Choroid plexus epithelial cell (primary cell): ENCODE measurements at regions not wholly inside any gene's neighbourhood (a gene's known extent, or its start where the extent isn't known, plus 50 kb on each side); places are given as distances from the start of the nearest gene placed in this dataset.
A peak's percentile ranks its signal among the peaks of the same experiment; 100 is the strongest.

ENCODE experiments used
- DNase-seq: peaks from one replicate; pipeline ENCODE4 v3.0.0-alpha.2; 2010; ENCODE audit warnings: low read depth
- H3K4me3 ChIP-seq: 2 replicates; pipeline ENCODE4 v1.5.1; 2011; ENCODE audit warnings: low read depth, mild to moderate bottlenecking, control low read depth, low read length, moderate library complexity
- TF ChIP-seq, protein P1 (sequence below): conservative IDR thresholded peaks from 2 replicates; pipeline ENCODE4 v1.5.1; 2011; ENCODE audit warnings: low read depth, mild to moderate bottlenecking, control low read depth, inconsistent platforms, low read length, moderate library complexity

DNA sequence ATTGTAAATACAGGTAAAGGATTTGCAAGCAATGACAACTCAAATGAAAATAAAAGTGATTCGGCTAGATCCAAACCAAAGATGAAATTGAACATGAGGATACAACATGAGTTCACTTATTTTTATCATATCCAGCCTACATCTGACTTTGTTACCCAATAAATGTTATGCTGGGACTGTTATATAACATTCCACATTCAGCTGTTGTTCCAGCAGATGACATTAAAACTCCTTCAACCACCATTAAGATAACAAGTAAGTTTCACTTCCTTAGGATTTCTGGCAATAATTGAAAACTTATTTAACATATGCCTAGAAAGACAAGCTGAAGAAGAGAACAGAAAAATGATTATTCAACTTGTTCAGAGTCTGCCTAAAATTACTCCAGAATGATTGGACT lies 729.4 kb downstream of the CDH11 start:
- TF ChIP-seq, protein P1, sequence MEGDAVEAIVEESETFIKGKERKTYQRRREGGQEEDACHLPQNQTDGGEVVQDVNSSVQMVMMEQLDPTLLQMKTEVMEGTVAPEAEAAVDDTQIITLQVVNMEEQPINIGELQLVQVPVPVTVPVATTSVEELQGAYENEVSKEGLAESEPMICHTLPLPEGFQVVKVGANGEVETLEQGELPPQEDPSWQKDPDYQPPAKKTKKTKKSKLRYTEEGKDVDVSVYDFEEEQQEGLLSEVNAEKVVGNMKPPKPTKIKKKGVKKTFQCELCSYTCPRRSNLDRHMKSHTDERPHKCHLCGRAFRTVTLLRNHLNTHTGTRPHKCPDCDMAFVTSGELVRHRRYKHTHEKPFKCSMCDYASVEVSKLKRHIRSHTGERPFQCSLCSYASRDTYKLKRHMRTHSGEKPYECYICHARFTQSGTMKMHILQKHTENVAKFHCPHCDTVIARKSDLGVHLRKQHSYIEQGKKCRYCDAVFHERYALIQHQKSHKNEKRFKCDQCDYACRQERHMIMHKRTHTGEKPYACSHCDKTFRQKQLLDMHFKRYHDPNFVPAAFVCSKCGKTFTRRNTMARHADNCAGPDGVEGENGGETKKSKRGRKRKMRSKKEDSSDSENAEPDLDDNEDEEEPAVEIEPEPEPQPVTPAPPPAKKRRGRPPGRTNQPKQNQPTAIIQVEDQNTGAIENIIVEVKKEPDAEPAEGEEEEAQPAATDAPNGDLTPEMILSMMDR = no peak
- H3K4me3 ChIP-seq = no peak overlapping the region
- no peak for DNase-seq

DNA sequence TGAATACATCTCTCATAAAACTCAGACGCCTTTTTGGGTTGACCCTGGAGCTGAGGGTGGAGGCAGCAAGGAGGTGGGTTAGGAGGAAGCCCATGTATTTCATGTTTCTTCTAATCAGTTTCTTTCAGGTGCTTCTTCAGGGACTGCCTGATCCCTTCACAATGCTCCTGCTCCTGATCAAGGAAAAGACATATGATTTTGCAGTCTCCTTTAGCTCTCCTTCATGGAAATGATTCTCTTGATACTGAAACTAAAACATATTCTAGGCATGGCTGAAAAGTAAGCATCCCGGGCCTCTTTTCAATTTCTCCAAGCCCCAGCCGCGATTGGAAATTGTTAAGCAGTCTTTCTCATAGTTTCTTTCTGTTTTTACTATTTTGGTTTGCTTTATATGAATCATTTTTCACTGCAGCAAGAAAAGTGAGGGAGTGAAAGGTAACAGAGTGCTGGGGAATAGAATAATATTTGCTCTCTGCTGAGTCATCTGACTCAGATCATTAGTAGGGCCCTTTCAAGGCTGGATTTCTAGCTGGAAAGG lies 730.7 kb downstream of the CDH11 start:
- TF ChIP-seq, protein P1 = no peak
- peak; percentile 55 for DNase-seq
- H3K4me3 ChIP-seq = no peak overlapping the region

DNA sequence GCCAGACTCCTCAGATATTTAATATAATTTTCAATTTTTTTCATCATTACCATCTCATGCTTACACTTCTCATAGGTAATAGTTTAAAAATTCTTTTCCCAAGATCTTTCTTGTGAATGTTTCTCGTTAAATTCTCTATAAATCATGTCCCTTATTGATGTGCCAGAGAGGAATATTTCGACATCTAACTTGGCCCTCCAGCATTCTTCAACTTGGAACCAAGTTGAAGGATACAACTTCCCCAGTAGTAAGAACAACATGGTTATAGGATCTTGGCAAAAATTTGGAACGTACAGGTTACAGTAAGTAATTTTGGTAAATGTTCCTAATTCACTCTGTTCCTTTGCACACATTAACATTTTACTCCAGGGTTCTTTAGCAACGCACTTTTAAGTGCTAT lies 731.8 kb downstream of the CDH11 start:
- no peak overlapping the region for H3K4me3 ChIP-seq
- TF ChIP-seq, protein P1 = no peak
- DNase-seq = no peak

DNA sequence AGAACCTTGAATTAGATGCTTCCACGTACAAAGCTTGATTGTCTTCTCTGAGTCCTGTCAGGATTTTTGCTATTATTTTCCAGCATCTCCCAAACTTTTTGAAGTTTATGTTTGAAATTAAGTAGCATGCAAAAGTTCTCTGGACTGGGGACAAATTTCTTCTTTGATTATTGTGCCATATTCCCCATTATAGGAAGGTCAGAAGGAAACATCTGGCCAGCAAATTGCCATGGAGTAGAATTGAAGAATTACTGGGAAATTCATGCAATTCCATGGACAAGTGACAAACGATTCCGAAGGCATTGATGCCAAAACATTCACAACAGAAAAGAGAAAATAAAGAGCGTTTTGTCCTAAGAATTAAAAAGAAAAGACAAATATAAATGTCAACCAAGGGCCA lies 737.2 kb downstream of the CDH11 start:
- TF ChIP-seq, protein P1 = no peak
- no peak for DNase-seq
- no peak overlapping the region for H3K4me3 ChIP-seq

DNA sequence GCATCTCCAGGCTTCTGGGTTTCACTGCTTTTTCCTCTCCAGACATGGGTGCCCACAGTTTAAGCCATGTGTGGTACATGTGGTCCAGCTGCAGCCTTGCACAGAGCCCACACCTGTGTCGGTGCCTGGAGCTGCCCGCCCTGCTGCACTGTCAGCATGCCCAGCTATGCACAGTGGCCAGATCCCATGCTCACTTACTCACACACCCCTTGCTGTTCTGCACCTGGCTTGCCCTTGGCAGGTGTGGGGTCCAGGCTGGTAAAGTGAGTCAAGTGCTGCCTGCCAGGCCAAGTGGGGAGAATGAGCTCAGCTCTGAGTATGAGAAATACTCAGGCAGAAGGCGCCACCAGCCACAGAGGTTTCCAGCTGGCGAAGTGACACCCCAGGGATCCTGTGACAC lies 739.9 kb downstream of the CDH11 start:
- H3K4me3 ChIP-seq = no peak overlapping the region
- TF ChIP-seq, protein P1 = no peak
- no peak for DNase-seq

DNA sequence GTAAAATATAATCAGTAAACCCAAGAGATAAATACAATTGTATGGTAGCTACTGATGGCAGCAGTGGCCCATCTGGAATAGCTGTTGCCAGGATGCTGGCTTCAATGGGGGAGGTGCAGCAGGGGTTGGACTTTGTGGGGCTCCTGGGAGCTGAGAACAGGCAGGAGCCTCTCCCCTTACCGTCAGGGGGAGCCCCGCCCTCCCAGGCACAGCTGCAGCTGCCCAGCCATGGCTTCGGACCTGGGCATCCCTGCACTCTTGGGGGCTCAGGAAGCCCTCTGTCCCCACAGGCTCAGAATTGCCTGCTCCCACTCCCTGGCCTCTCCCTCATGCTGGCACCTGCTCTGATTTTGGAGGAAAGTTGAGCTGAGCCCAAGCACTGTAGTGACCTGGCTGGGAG lies 741.1 kb downstream of the CDH11 start:
- H3K4me3 ChIP-seq = no peak overlapping the region
- TF ChIP-seq, protein P1 = no peak
- no peak for DNase-seq

DNA sequence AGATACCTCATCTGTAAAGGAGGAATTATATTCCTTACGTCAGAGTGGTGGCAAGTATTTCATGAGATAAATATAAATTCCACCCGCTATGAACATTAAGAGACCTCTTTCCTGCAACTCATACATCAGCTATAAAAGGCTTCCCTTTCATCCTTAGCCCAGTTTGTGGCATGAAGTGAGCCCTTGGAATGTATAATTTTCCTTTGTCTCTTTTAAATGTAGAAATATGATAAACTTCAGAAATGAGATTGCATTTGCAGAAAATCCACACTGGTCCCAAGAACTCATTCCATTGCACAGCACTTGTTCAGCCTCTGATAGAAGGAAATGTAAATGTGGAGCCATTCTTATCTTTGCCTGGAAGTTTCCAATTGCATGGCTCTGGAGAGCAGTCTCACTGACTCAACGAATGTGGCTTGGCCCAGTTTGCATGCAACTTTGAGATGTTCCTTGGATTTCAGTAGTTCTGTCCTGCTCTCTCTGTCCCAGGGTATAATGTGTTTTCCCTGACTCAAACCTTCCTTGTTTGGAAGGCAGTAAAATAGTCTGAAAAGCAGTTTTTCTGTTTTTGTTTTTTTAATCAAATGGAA lies 746.4 kb downstream of the CDH11 start:
- no peak for DNase-seq
- TF ChIP-seq, protein P1 = no peak
- no peak overlapping the region for H3K4me3 ChIP-seq
